ENCODE measurements at regions not wholly inside any gene's neighbourhood (a gene's known extent, or its start where the extent isn't known, plus 50 kb on each side); places are given as distances from the start of the nearest gene placed in this dataset.

DNA sequence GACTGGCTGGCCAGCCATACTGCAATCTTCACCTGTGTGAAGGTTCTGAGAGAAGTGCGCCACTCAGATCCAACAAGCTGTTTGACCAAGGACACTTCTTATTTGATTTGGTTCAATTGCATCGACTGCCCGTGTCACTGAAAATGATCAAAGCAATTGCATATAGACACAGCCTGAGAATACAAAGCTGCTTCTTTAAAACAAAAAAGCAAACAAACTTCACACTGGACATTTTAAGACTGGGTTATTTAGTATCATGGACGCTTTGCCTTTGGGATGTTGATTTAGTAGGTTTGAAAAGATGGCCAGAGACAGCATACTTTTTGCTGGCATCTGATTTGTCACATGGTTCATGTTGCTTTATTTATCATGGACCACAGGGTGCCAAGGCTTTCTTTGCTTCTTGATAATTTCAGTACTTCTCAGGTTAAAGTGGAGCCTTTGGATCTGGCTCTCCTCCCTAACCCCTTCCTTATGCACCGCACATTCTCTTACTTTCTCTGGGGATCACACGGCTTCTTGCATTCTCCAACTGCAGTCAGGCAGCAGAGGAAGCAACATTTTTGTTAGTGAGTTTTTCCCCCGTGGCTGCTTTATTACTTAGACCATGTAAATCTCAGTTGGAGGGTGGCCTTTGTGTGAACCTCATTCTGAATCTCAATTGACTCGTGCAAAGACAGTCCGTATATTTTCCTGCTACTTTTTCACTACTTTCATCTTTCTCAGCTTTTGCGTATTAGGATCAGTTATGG lies 151.0 kb downstream of the CD47 start:
- TF ChIP-seq POLR2A (IDR thresholded peaks at IDR 0.05; ENCODE audit: low read depth, low read length) (no peak), TAF1 (IDR thresholded peaks at IDR 0.05; ENCODE audit: borderline replicate concordance, low read depth, low read length) (no peak)
